ENCODE measurements at regions not wholly inside any gene's neighbourhood (a gene's known extent, or its start where the extent isn't known, plus 50 kb on each side); places are given as distances from the start of the nearest gene placed in this dataset.

DNA sequence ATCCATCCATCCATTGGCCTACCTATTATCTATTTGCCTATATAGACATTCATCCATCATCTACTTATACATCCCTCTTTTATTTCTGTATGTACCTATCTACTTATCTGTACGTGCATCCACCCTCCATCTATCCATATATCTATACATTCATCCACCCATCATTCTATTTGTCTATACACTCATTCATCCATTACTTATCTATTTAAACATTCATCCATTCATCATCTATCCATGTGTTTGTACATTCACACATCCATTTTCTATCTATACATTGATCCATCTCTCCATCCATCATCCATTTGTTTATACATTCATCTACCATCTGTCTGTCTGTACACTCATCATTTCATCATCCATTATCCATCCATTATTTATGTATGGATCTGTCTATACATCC is 365.7 kb upstream of the RBFOX1 start:
- TF ChIP-seq, protein P1, sequence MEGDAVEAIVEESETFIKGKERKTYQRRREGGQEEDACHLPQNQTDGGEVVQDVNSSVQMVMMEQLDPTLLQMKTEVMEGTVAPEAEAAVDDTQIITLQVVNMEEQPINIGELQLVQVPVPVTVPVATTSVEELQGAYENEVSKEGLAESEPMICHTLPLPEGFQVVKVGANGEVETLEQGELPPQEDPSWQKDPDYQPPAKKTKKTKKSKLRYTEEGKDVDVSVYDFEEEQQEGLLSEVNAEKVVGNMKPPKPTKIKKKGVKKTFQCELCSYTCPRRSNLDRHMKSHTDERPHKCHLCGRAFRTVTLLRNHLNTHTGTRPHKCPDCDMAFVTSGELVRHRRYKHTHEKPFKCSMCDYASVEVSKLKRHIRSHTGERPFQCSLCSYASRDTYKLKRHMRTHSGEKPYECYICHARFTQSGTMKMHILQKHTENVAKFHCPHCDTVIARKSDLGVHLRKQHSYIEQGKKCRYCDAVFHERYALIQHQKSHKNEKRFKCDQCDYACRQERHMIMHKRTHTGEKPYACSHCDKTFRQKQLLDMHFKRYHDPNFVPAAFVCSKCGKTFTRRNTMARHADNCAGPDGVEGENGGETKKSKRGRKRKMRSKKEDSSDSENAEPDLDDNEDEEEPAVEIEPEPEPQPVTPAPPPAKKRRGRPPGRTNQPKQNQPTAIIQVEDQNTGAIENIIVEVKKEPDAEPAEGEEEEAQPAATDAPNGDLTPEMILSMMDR (IDR thresholded peaks at IDR 0.05) = no peak
- TF ChIP-seq POLR2A (IDR thresholded peaks at IDR 0.05) = no peak
- TF ChIP-seq POLR2AphosphoS5 (IDR thresholded peaks at IDR 0.05) = no peak

Measured in breast epithelium (tissue), 3 donors.